ENCODE measurements at regions not wholly inside any gene's neighbourhood (a gene's known extent, or its start where the extent isn't known, plus 50 kb on each side); places are given as distances from the start of the nearest gene placed in this dataset.

- TF ChIP-seq ZBTB33 (IDR thresholded peaks at IDR 0.05; ENCODE audit: extremely low read depth, insufficient replicate concordance, low read length) (no peak), SRF (IDR thresholded peaks at IDR 0.05; ENCODE audit: low read depth) (no peak), POLR2A (IDR thresholded peaks at IDR 0.05; ENCODE audit: borderline replicate concordance, extremely low read depth, insufficient read depth, insufficient read length) (no peak), SIN3A (IDR thresholded peaks at IDR 0.05; ENCODE audit: low read depth) (no peak)
Measured at GRCh38 chr2:15107137-15107536, 454.0 kb downstream of the NBAS start (continued).

GRCh38 chr2:15111718-15112117 lies 449.4 kb downstream of the NBAS start:
- no peak overlapping the region for H2AFZ ChIP-seq (ENCODE audit: low read depth, low read length, poor library complexity, severe bottlenecking)
- no peak for ATAC-seq
- H3K36me3 ChIP-seq (ENCODE audit: control insufficient read depth in 1 of 2, insufficient read depth in 2 of 2, low read length in 2 of 2) = no peaks in the 10 kb centered on the region
- H3K9me2 ChIP-seq (ENCODE audit: insufficient read depth) = no peaks in the 10 kb centered on the region
- CTCF ChIA-PET = no interaction called here
- RAD21 ChIA-PET (ENCODE audit: low non-redundant PET in 1 of 2, low total read pairs in 2 of 2, uncharacterized antibody in 2 of 2, unreplicated experiment in 2 of 2) = no interaction called here
- H3K4me2 ChIP-seq (ENCODE audit: low read length) = no peak overlapping the region
- H4K20me1 ChIP-seq (ENCODE audit: insufficient read depth) = no peaks in the 10 kb centered on the region
- peaks cover 0 to 4% of the 10 kb centered on the region in 2 experiments; a peak in 2 of 4 replicates for H3K9me3 ChIP-seq (ENCODE audit: control insufficient read depth in 1 of 2, insufficient read depth in 1 of 2, low read depth in 1 of 2, low read length in 2 of 2)
- POLR2A ChIA-PET = no interaction called here
- H3K4me3 ChIP-seq (replicated peaks in 1 of 2; ENCODE audit: low read depth in 1 of 2, low read length in 2 of 2) = no peak overlapping the region
- H3K9ac ChIP-seq (ENCODE audit: low read length) = no peak overlapping the region
- H3K79me2 ChIP-seq (ENCODE audit: insufficient read depth, low read length) = no peaks in the 10 kb centered on the region
- H3K4me1 ChIP-seq (ENCODE audit: control insufficient read depth in 1 of 2, insufficient read depth in 2 of 2, low read length in 2 of 2) = no peaks in the 10 kb centered on the region
- no TSS peak for BruUV-seq (replicated peaks)
- DNase-seq (ENCODE audit: low read depth, low spot score) = no peak
- H3K27ac ChIP-seq (ENCODE audit: low read depth, low read length) = no peak overlapping the region
- no peaks in the 10 kb centered on the region for H3K27me3 ChIP-seq (ENCODE audit: insufficient read depth, low read length)
- no peak for TF ChIP-seq REST (IDR thresholded peaks at IDR 0.05; ENCODE audit: low read depth)
- no peak for TF ChIP-seq EZH2phosphoT487 (IDR thresholded peaks at IDR 0.05; ENCODE audit: borderline replicate concordance)
- TF ChIP-seq CEBPB (IDR thresholded peaks at IDR 0.05; ENCODE audit: low read depth) = no peak
- no peak for TF ChIP-seq EGR1 (IDR thresholded peaks at IDR 0.05; ENCODE audit: low read depth)
- no peak for TF ChIP-seq POLR2A (IDR thresholded peaks at IDR 0.05; ENCODE audit: borderline replicate concordance, extremely low read depth, insufficient read depth, insufficient read length)
- no peak for TF ChIP-seq ZNF274 (IDR thresholded peaks at IDR 0.05; ENCODE audit: low read depth, low read length)
- TF ChIP-seq TCF7L2 (IDR thresholded peaks at IDR 0.05; ENCODE audit: borderline replicate concordance, extremely low read depth, insufficient read depth, insufficient read length) = no peak
- TF ChIP-seq FOSL1 (IDR thresholded peaks at IDR 0.05; ENCODE audit: low read depth) = no peak
- no peak for TF ChIP-seq RAD21 (IDR thresholded peaks at IDR 0.05; ENCODE audit: low read depth)
- TF ChIP-seq ZFX (IDR thresholded peaks at IDR 0.05) = no peak
- no peak for TF ChIP-seq SRF (IDR thresholded peaks at IDR 0.05; ENCODE audit: low read depth)
- TF ChIP-seq SP1 (IDR thresholded peaks at IDR 0.05; ENCODE audit: low read depth) = no peak
- intact Hi-C loops (cut with micrococcal nuclease) = no loop called here
